Erythroblast (primary cell): ENCODE measurements at regions not wholly inside any gene's neighbourhood (a gene's known extent, or its start where the extent isn't known, plus 50 kb on each side); places are given as distances from the start of the nearest gene placed in this dataset.
A peak's percentile ranks its signal among the peaks of the same experiment; 100 is the strongest.

ENCODE experiments used
- DNase-seq, 2 experiments: peaks; one replicate each; lab custom pipeline; 2025; lab: John Stamatoyannopoulos, UW
- GATA1 ChIP-seq: IDR thresholded peaks from 2 replicates; pipeline ENCODE4 v1.6.1; 2011; ENCODE audit warnings: low read depth, mild to moderate bottlenecking, control low read depth, low read length, moderate library complexity
- POLR2A ChIP-seq: IDR thresholded peaks from 2 replicates; pipeline ENCODE4 v1.6.1; 2011; ENCODE audit warnings: mild to moderate bottlenecking, low read length

GRCh38 chr2:100645695-100646429 lies 83.1 kb downstream of the PDCL3 start:
- no peak for DNase-seq
- no peak for TF ChIP-seq GATA1
- no peak for TF ChIP-seq POLR2A

GRCh38 chr2:100647709-100648108 lies 84.9 kb downstream of the PDCL3 start:
- DNase-seq: peak in 1 of 2 experiments; percentile 2
- TF ChIP-seq GATA1 (no peak), POLR2A (no peak)

GRCh38 chr2:100650151-100650550 lies 87.4 kb downstream of the PDCL3 start:
- no peak for DNase-seq
- no peak for TF ChIP-seq GATA1
- no peak for TF ChIP-seq POLR2A

DNA sequence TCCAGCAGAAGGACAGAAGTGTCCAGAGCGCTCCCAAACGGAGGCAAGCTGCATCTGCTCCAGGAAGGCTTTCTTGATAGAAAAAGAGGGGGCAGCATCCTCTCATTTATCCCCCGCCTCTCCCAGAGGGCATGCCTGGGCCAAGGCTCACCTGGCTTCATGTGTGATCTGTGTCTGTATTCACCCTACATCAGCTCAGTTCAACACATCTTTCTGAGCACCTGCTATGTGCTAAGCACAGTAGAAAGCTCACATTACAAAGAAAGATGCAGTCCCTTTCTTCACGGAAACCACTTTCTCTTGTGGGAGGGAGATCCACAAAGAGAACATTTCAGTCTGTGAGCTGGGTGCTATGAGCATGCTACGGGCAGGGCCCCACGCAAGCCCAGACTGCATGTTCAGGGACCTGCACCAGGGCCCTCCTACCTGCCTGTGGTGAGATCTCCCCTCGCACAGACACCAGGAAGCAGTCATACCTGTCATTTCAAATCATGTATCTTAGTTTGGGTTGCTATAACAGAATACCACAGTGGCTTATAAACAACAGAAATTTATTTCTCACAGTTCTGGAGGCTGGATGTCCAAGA lies 90.7 kb downstream of the PDCL3 start:
- no peak for DNase-seq
- TF ChIP-seq POLR2A (no peak), GATA1 (no peak)

DNA sequence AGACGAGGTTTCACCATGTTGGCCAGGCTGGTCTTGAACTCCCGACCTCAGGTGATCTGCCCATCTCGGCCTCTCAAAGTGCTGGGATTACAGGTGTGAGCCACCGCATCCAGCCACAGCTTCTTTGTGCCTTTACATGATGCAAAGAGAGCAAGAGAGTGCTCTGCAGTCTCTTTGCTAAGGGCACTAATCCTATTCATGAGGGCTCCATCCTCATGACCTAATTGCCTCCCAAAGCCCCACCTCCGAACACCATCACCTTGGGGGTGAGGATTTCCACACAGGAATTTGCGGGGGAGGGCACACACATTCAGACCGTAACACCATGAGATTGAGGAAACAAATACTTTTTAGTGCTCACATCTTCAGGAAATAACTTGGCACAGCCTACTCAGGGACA lies 91.8 kb downstream of the PDCL3 start:
- TF ChIP-seq GATA1 (no peak), POLR2A (no peak)

GRCh38 chr2:100655446-100655845 lies 92.7 kb downstream of the PDCL3 start:
- DNase-seq: no peak
- TF ChIP-seq POLR2A (no peak), GATA1 (no peak)

More for the DNA sequence above, 91.8 kb downstream of the PDCL3 start:
- DNase-seq: no peak

- no peak for DNase-seq
- TF ChIP-seq POLR2A: no peak
- TF ChIP-seq GATA1: no peak
These were observed 93.2 kb downstream of the PDCL3 start for GRCh38 chr2:100655936-100656534.

- DNase-seq: no peak
- no peak for TF ChIP-seq GATA1
- no peak for TF ChIP-seq POLR2A
These were observed 95.2 kb downstream of the PDCL3 start for GRCh38 chr2:100658017-100658416.

- DNase-seq: no peak
- no peak for TF ChIP-seq GATA1
- no peak for TF ChIP-seq POLR2A
These were observed 98.2 kb downstream of the PDCL3 start for GRCh38 chr2:100660851-100661584.

- no peak for TF ChIP-seq GATA1
- TF ChIP-seq POLR2A: no peak
These were observed 100.1 kb downstream of the PDCL3 start for GRCh38 chr2:100662866-100663265.

GRCh38 chr2:100664021-100664755 lies 101.4 kb downstream of the PDCL3 start:
- TF ChIP-seq GATA1 (no peak), POLR2A (no peak)
- DNase-seq: no peak

More at GRCh38 chr2:100662866-100663265, 100.1 kb downstream of the PDCL3 start:
- no peak for DNase-seq

DNA sequence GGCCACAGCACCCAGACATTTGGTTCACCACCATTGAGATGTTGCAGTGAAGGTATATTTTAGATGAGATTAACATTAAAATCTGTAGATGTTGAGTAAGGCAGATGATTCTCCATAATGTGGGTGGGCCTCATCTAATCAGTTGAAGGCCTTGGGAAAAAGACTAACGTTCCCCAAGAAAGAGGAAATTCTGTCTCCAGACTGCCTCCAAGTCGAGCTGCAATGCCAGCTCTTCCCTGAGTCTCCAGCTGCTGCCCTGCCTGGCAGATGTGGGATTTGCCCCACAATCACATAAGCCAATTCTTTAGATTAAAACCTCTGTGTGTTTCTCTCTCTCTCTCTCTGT lies 101.9 kb downstream of the PDCL3 start:
- no peak for DNase-seq
- TF ChIP-seq GATA1 (no peak), POLR2A (no peak)

GRCh38 chr2:100666996-100667395 lies 104.2 kb downstream of the PDCL3 start:
- TF ChIP-seq GATA1 (no peak), POLR2A (no peak)
- DNase-seq: no peak

- no peak for DNase-seq
- TF ChIP-seq GATA1 (no peak), POLR2A (no peak)
These were observed 105.0 kb downstream of the PDCL3 start for GRCh38 chr2:100667801-100668200.
